B cell (primary cell): ENCODE measurements at regions not wholly inside any gene's neighbourhood (a gene's known extent, or its start where the extent isn't known, plus 50 kb on each side); places are given as distances from the start of the nearest gene placed in this dataset.

ENCODE experiments used
- ATAC-seq: fragments of 200-7000 bp; cut with Tn5 transposase; one replicate; pipeline ENCODE4 v1.10.0; 2021; ENCODE audit warnings: low read depth, mild to moderate bottlenecking, moderate number of reproducible peaks, moderate library complexity
- CTCF ChIA-PET: fragments of 350-600 bp; sonication (Branson Sonifier 250); formaldehyde crosslinking; loops from one replicate; lab custom pipeline; 2021; ENCODE audit warnings: antibody characterized with exemption, inconsistent platforms; lab: Charles Lee
- POLR2A ChIA-PET: fragments of 350-600 bp; sonication (Branson Sonifier 250); formaldehyde crosslinking; loops from one replicate; lab custom pipeline; 2021; ENCODE audit warnings: antibody characterized with exemption; lab: Charles Lee
- DNase-seq: peaks from one replicate; pipeline ENCODE4 v3.0.0; 2013
- H2AFZ ChIP-seq: 2 replicates; pipeline ENCODE4 v1.6.1; 2012; ENCODE audit warnings: mild to moderate bottlenecking, low read depth, low read length; ENCODE audit not compliant: insufficient read depth, poor library complexity, severe bottlenecking
- H3K27ac ChIP-seq, 2 donors: 1 replicate in 1 of 2; 2 replicates in 1 of 2; pipeline ENCODE4 v1.5.1; 2012 to 2013; ENCODE audit warnings: low read length in 2 of 2, mild to moderate bottlenecking in 2 of 2, moderate library complexity in 1 of 2
- H3K27me3 ChIP-seq, 4 experiments: fragments of 200-600 bp in 1 of 4; sonication (generic) in 1 of 4; replicated peaks in 1 of 4; 1 replicate in 2 of 4; 2 replicates in 2 of 4; pipeline versions ENCODE4 v1.6.1 to v1.7.0; 2013 to 2016; ENCODE audit warnings: low read length in 3 of 4, mild to moderate bottlenecking in 2 of 4, mixed read lengths in 1 of 4, moderate library complexity in 1 of 4; ENCODE audit not compliant: insufficient read depth in 4 of 4, control insufficient read depth in 3 of 4; ENCODE audit errors: control extremely low read depth in 1 of 4
- H3K36me3 ChIP-seq, 2 experiments: replicated peaks in 1 of 2; 1 replicate in 1 of 2; 2 replicates in 1 of 2; pipeline versions ENCODE4 v1.6.1 to v1.7.1; 2013; ENCODE audit warnings: low read length in 1 of 2; ENCODE audit not compliant: insufficient read depth in 2 of 2, control insufficient read depth in 1 of 2; ENCODE audit errors: control extremely low read depth in 1 of 2, extremely low read depth in 1 of 2
- H3K4me1 ChIP-seq, 2 donors: fragments of 200-600 bp in 1 of 2; sonication (generic) in 1 of 2; 1 replicate in 1 of 2; 2 replicates in 1 of 2; pipeline versions ENCODE4 v1.5.1 to v1.6.1; 2013 to 2017; ENCODE audit warnings: low read length in 2 of 2; ENCODE audit not compliant: control insufficient read depth in 2 of 2, insufficient read depth in 2 of 2
- H3K4me2 ChIP-seq: replicated peaks from 2 replicates; pipeline ENCODE3; 2012; ENCODE audit warnings: mild to moderate bottlenecking, low read depth, low read length; ENCODE audit not compliant: poor library complexity, severe bottlenecking
- H3K4me3 ChIP-seq, 5 experiments: fragments of 200-600 bp in 1 of 5; sonication (generic) in 1 of 5; 1 replicate in 3 of 5; 2 replicates in 2 of 5; pipeline versions ENCODE4 v1.5.1 to v1.7.0; 2011 to 2016; ENCODE audit warnings: low read length in 4 of 5, mild to moderate bottlenecking in 4 of 5, low read depth in 2 of 5, control low read depth in 1 of 5, moderate library complexity in 1 of 5; ENCODE audit not compliant: insufficient read depth in 1 of 5; ENCODE audit errors: control extremely low read depth in 1 of 5, extremely low read depth in 1 of 5
- H3K79me2 ChIP-seq: fragments of 200-600 bp; sonication (generic); one replicate; pipeline ENCODE4 v1.6.0; 2016; ENCODE audit warnings: low read length; ENCODE audit not compliant: control insufficient read depth, insufficient read depth
- H3K9ac ChIP-seq: fragments of 200-600 bp; sonication (generic); 2 replicates; pipeline ENCODE4 v1.6.1; 2017; ENCODE audit warnings: mild to moderate bottlenecking, low read length, moderate library complexity
- H3K9me3 ChIP-seq, 3 donors: one replicate each; pipeline versions ENCODE4 v1.6.1 to v1.7.1; 2013; ENCODE audit warnings: low read length in 2 of 3; ENCODE audit not compliant: control insufficient read depth in 2 of 3, insufficient read depth in 1 of 3; ENCODE audit errors: control extremely low read depth in 1 of 3
- H4K20me1 ChIP-seq: 2 replicates; pipeline ENCODE4 v1.6.0; 2012; ENCODE audit warnings: mild to moderate bottlenecking, low read length; ENCODE audit not compliant: insufficient read depth, control insufficient read depth, poor library complexity, severe bottlenecking
- H3K27ac Mint-ChIP-seq: one replicate; pipeline ENCODE4 v1.8.0; 2021; ENCODE audit warnings: mixed read lengths
- H3K27me3 Mint-ChIP-seq: one replicate; pipeline ENCODE4 v1.8.0; 2021; ENCODE audit warnings: mixed read lengths
- H3K4me1 Mint-ChIP-seq: one replicate; pipeline ENCODE4 v1.8.0; 2021; ENCODE audit warnings: mixed read lengths
- H3K4me3 Mint-ChIP-seq: one replicate; pipeline ENCODE4 v1.8.0; 2021; ENCODE audit warnings: mixed read lengths
- H3K9me3 Mint-ChIP-seq: one replicate; pipeline ENCODE4 v1.8.0; 2022; ENCODE audit warnings: mixed read lengths; ENCODE audit not compliant: insufficient read depth
- EZH2 ChIP-seq: IDR thresholded peaks from 2 replicates; pipeline ENCODE4 v1.6.1; 2012; ENCODE audit warnings: borderline replicate concordance, low read depth, mild to moderate bottlenecking, moderate library complexity, low read length; ENCODE audit not compliant: insufficient read depth, poor library complexity, severe bottlenecking
- WGBS: methylation state at CpG from one replicate; pipeline ENCODE4 v1.1.5; 2013; ENCODE audit warnings: missing lambda C conversion rate; ENCODE audit not compliant: insufficient coverage; 5-methylcytosine and 5-hydroxymethylcytosine counted together
- intact Hi-C: fragments of 100-400 bp; cut with micrococcal nuclease; formaldehyde crosslinking; loops from one replicate; pipeline ENCODE4 v1.10.0; 2022
- TF ChIP-seq, protein P1 (sequence below): fragments of 200-600 bp; IDR thresholded peaks from one replicate; pipeline ENCODE4 v1.8.0; 2022; ENCODE audit warnings: antibody characterized with exemption, mild to moderate bottlenecking

DNA sequence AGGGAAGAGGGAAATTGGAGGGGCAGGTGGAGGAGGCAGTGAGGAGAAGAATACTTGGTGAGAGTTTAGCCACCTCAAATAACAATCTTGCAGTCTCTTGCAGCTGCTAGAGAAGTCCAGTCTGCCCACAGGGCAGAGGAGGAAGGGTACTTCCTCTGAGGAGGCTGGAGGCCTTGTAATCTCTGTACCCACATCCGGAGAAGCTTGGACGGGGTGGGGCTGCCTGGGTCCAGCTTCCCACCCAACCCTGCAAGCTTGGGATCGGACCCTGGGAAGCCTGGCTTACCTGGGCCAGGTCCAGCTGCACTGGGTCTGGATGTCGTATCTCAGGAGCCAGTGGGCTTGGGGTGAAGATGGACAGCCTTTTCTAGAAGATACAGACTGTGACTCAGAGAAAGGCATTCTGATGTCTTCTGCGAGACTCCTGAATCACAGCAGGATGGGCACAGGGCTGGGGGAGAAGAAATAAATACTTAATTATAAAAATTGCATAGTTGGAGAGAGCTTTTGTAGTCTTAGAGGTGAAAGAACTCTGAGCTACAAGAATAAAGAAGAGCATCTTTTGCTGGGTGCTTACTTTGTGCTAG lies 111.8 kb upstream of the JUN start:
- H3K9me3 ChIP-seq = no peaks in the 10 kb centered on the region
- intact Hi-C loops = no loop called here
- Mint-ChIP-seq H3K27ac (peak overlapping the region; percentile 27), H3K9me3 (no peaks in the 10 kb centered on the region), H3K4me1 (peaks cover 15% of the 10 kb centered on the region), H3K4me3 (no peak overlapping the region), H3K27me3 (no peaks in the 10 kb centered on the region)
- CTCF ChIA-PET = no interaction called here
- no peak overlapping the region for H3K27ac ChIP-seq
- ATAC-seq (no peak), DNase-seq (no peak)
- no peak overlapping the region for H2AFZ ChIP-seq
- no peaks in the 10 kb centered on the region for H3K79me2 ChIP-seq
- no peak overlapping the region for H3K4me3 ChIP-seq
- no peak for TF ChIP-seq EZH2
- no peaks in the 10 kb centered on the region for H4K20me1 ChIP-seq
- peak overlapping the region; percentile 36 for H3K4me2 ChIP-seq
- WGBS = 63% methylated on average over 4 of the region's 5 CpGs
- POLR2A ChIA-PET = no interaction called here
- no peak overlapping the region for H3K9ac ChIP-seq
- H3K36me3 ChIP-seq = no peaks in the 10 kb centered on the region
- no peaks in the 10 kb centered on the region for H3K27me3 ChIP-seq
- peaks cover 10 to 20% of the 10 kb centered on the region in 2 donors for H3K4me1 ChIP-seq

- POLR2A ChIA-PET = no interaction called here
- intact Hi-C loops = no loop called here
- peaks cover 15% of the 10 kb centered on the region for H3K4me1 Mint-ChIP-seq
- TF ChIP-seq EZH2 = no peak
- TF ChIP-seq, protein P1, sequence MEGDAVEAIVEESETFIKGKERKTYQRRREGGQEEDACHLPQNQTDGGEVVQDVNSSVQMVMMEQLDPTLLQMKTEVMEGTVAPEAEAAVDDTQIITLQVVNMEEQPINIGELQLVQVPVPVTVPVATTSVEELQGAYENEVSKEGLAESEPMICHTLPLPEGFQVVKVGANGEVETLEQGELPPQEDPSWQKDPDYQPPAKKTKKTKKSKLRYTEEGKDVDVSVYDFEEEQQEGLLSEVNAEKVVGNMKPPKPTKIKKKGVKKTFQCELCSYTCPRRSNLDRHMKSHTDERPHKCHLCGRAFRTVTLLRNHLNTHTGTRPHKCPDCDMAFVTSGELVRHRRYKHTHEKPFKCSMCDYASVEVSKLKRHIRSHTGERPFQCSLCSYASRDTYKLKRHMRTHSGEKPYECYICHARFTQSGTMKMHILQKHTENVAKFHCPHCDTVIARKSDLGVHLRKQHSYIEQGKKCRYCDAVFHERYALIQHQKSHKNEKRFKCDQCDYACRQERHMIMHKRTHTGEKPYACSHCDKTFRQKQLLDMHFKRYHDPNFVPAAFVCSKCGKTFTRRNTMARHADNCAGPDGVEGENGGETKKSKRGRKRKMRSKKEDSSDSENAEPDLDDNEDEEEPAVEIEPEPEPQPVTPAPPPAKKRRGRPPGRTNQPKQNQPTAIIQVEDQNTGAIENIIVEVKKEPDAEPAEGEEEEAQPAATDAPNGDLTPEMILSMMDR = no peak
- no peak overlapping the region for H3K4me2 ChIP-seq
- H3K9ac ChIP-seq = no peak overlapping the region
- no peaks in the 10 kb centered on the region for H4K20me1 ChIP-seq
- no peaks in the 10 kb centered on the region for H3K27me3 ChIP-seq
- no peak for DNase-seq
- no peaks in the 10 kb centered on the region for H3K9me3 Mint-ChIP-seq
- no peak overlapping the region for H3K4me3 Mint-ChIP-seq
- H2AFZ ChIP-seq = no peak overlapping the region
- H3K27me3 Mint-ChIP-seq = no peaks in the 10 kb centered on the region
- peaks cover 10 to 20% of the 10 kb centered on the region in 2 donors for H3K4me1 ChIP-seq
- no peak overlapping the region for H3K4me3 ChIP-seq
- CTCF ChIA-PET = interaction anchor here (1.3 kb wide), 1 partner anchor 10 kb away, joined by 3 read pairs; no protein-coding TSS in a partner anchor
- H3K9me3 ChIP-seq = no peaks in the 10 kb centered on the region
- WGBS = 63% methylated on average over 6 of the region's 8 CpGs
- H3K36me3 ChIP-seq = no peaks in the 10 kb centered on the region
- no peak overlapping the region for H3K27ac ChIP-seq
- no peak overlapping the region for H3K27ac Mint-ChIP-seq
- no peaks in the 10 kb centered on the region for H3K79me2 ChIP-seq
- ATAC-seq = no peak
Measured at GRCh38 chr1:58896246-58897183, 112.7 kb upstream of the JUN start.
